PC-9 (cell line): ENCODE measurements at regions not wholly inside any gene's neighbourhood (a gene's known extent, or its start where the extent isn't known, plus 50 kb on each side); places are given as distances from the start of the nearest gene placed in this dataset.

Experiments
- BruUV-seq: library from RNA; stranded (reverse); fragments of 400-500 nt; replicated peaks from 2 replicates; lab custom pipeline; 2021; lab: Mats Ljungman, UMichigan
- CTCF ChIA-PET: fragments of 300-600 bp; sonication (Branson Sonifier 250); formaldehyde crosslinking; loops from one replicate; lab custom pipeline; 2022; ENCODE audit warnings: antibody characterized with exemption; lab: Charles Lee
- POLR2A ChIA-PET: fragments of 300-600 bp; sonication (Branson Sonifier 250); formaldehyde crosslinking; loops from one replicate; lab custom pipeline; 2022; ENCODE audit warnings: antibody characterized with exemption; ENCODE audit not compliant: unreplicated experiment; lab: Charles Lee
- DNase-seq, 2 experiments: peaks; one replicate each; pipeline versions ENCODE4 v3.0.0 to v3.0.0-alpha.2; 2015 to 2022; ENCODE audit warnings: mixed read lengths in 1 of 2
- H2AFZ ChIP-seq: fragments of 200-600 bp; sonication (generic); 2 replicates; pipeline ENCODE4 v1.8.1; 2017; ENCODE audit warnings: antibody characterized with exemption
- H3F3A ChIP-seq: fragments of 200-600 bp; sonication (generic); 2 replicates; pipeline ENCODE4 v1.8.1; 2017; ENCODE audit warnings: antibody characterized with exemption, mild to moderate bottlenecking, low read depth; ENCODE audit not compliant: insufficient read depth
- H3K27ac ChIP-seq: fragments of 200-600 bp; sonication (generic); 2 replicates; pipeline ENCODE4 v1.6.1; 2016; ENCODE audit warnings: mixed run types
- H3K27me3 ChIP-seq: fragments of 200-600 bp; sonication (generic); 2 replicates; pipeline ENCODE4 v1.6.1; 2016; ENCODE audit warnings: low read depth, mixed run types; ENCODE audit not compliant: insufficient read depth
- H3K36me3 ChIP-seq: fragments of 200-600 bp; sonication (generic); 2 replicates; pipeline ENCODE4 v1.6.1; 2016; ENCODE audit warnings: low read depth, mixed run types
- H3K4me1 ChIP-seq: fragments of 200-600 bp; sonication (generic); replicated peaks from 2 replicates; pipeline ENCODE4 v1.6.1; 2016; ENCODE audit warnings: mixed run types; ENCODE audit not compliant: insufficient read depth
- H3K4me2 ChIP-seq: fragments of 200-600 bp; sonication (generic); 2 replicates; pipeline ENCODE4 v1.6.1; 2017; ENCODE audit warnings: mixed run types
- H3K4me3 ChIP-seq: fragments of 200-600 bp; sonication (generic); 2 replicates; pipeline ENCODE4 v1.6.1; 2016; ENCODE audit warnings: mixed run types
- H3K79me2 ChIP-seq: fragments of 200-600 bp; sonication (generic); 2 replicates; pipeline ENCODE4 v1.6.1; 2017; ENCODE audit warnings: low read depth, mixed run types
- H3K9me2 ChIP-seq: fragments of 200-600 bp; sonication (generic); 2 replicates; pipeline ENCODE4 v1.8.1; 2017; ENCODE audit warnings: mild to moderate bottlenecking; ENCODE audit not compliant: insufficient read depth
- H3K9me3 ChIP-seq: fragments of 200-600 bp; sonication (generic); 2 replicates; pipeline ENCODE4 v1.8.1; 2016; ENCODE audit warnings: low read depth; ENCODE audit not compliant: insufficient read depth
- H4K20me1 ChIP-seq: fragments of 200-600 bp; sonication (generic); 2 replicates; pipeline ENCODE4 v1.8.1; 2017; ENCODE audit not compliant: insufficient read depth
- EZH2 ChIP-seq: fragments of 200-600 bp; sonication (generic); IDR thresholded peaks from 2 replicates; pipeline ENCODE4 v1.8.0; 2017; ENCODE audit warnings: antibody characterized with exemption, low read depth
- intact Hi-C: fragments of 100-400 bp; cut with micrococcal nuclease; formaldehyde crosslinking; loops from one replicate; pipeline ENCODE4 v1.10.0; 2022; ENCODE audit not compliant: unreplicated experiment
- TF ChIP-seq, protein P1 (sequence below): fragments of 200-600 bp; sonication (generic); conservative IDR thresholded peaks from 2 replicates; pipeline ENCODE4 v1.6.1; 2017; ENCODE audit warnings: mixed run types, antibody characterized with exemption, mild to moderate bottlenecking, moderate library complexity

DNA sequence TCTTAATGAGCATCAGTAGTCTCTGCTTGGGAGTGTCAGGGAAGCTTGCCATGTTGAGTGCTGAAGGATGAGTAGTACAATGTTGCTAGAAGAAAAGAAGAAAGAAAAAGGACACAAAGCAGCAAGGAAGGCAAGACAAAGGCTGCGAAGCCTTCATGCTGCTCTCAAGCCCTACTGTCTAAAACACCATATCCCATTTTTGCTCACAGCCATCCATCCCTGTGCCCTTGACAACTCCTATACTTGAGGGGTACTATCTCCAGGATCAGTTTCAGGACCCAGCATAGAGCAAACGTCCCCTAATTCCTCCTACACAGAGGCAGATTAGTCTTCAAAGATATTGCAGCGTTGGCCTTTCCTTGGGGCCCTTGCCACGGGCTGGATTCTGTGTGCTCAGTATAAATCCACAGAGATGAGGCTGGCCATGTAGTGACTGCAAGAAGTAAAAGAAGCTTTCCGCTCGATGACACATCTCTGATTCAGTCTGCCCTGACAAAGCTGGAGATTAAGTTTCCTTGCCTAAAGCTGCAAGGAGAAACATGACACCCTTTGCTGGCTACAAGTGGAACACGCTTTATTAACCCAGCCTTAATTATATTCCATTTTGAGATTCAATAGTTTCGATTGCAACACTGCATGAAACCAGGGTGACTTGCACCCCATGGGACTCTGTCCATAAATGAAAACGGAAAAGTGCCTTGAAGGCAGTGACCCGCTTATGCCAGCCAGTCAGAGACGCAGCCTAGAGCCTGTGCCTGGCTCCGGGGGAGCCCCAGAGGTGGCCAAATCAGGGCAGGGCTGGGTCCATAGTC lies 304.6 kb downstream of the ACTL7B start:
- Histone ChIP-seq H3F3A (peaks cover 42% of the 10 kb centered on the region), H3K4me1 (peaks cover 59% of the 10 kb centered on the region), H4K20me1 (no peaks in the 10 kb centered on the region), H3K36me3 (no peaks in the 10 kb centered on the region), H3K9me3 (no peaks in the 10 kb centered on the region), H3K79me2 (no peaks in the 10 kb centered on the region), H3K9me2 (no peaks in the 10 kb centered on the region), H2AFZ (0 out of 2 replicates have a peak overlapping the region, but pooled peaks have one; percentile 36), H3K27me3 (no peaks in the 10 kb centered on the region), H3K4me2 (peak overlapping the region; percentile 62), H3K4me3 (peak overlapping the region; percentile 38; the same call in 1 of the 2 replicates), H3K27ac (peak overlapping the region; percentile 99)
- no peak for TF ChIP-seq EZH2
- TF ChIP-seq, protein P1, sequence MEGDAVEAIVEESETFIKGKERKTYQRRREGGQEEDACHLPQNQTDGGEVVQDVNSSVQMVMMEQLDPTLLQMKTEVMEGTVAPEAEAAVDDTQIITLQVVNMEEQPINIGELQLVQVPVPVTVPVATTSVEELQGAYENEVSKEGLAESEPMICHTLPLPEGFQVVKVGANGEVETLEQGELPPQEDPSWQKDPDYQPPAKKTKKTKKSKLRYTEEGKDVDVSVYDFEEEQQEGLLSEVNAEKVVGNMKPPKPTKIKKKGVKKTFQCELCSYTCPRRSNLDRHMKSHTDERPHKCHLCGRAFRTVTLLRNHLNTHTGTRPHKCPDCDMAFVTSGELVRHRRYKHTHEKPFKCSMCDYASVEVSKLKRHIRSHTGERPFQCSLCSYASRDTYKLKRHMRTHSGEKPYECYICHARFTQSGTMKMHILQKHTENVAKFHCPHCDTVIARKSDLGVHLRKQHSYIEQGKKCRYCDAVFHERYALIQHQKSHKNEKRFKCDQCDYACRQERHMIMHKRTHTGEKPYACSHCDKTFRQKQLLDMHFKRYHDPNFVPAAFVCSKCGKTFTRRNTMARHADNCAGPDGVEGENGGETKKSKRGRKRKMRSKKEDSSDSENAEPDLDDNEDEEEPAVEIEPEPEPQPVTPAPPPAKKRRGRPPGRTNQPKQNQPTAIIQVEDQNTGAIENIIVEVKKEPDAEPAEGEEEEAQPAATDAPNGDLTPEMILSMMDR = no peak
- BruUV-seq = TSS peak; percentile 87
- intact Hi-C loops = loop anchor here (2.0 to 5.0 kb wide), 5 partner anchors 72 to 1064 kb away; partner anchors contain the start of gene KLF4
- ChIA-PET POLR2A (interaction anchor here (0.5 to 1.0 kb wide), 6 partner anchors 8 to 1112 kb away, joined by 3 to 7 read pairs (median 4); no protein-coding TSS in a partner anchor), CTCF (interaction anchor here (1.0 kb wide), 1 partner anchor 135 kb away, joined by 3 read pairs; no protein-coding TSS in a partner anchor)
- DNase-seq = peak; percentile 75 to 99

DNA sequence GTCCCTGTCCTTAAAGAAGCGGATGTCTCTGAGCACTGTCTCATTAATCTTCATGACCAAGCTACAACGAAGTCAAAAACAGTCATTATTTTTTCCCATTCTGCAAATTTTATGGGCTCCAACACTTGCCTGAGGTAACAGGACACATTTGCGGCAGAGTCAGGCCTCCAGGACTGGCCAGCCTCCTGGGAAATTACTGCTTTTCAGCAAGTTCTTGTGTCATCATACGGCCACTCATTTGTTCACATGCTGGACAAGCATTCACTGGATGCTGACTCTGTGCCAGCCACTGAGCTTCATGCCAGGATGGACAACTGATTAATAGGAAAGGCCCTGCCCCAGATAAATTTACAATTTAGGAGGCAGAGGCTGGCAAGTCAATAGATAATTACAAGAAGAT lies 305.7 kb downstream of the ACTL7B start:
- peaks cover 42% of the 10 kb centered on the region for H3F3A ChIP-seq
- intact Hi-C loops = loop anchor here (2.0 to 5.0 kb wide), 5 partner anchors 71 to 1063 kb away; partner anchors contain the start of gene KLF4
- H3K4me2 ChIP-seq = no peak overlapping the region; the same call in 1 of the 2 replicates
- H3K9me3 ChIP-seq = no peaks in the 10 kb centered on the region
- no peak overlapping the region for H3K4me3 ChIP-seq
- peak overlapping the region; percentile 99 for H3K27ac ChIP-seq
- DNase-seq = no peak
- no peaks in the 10 kb centered on the region for H3K36me3 ChIP-seq
- TF ChIP-seq, protein P1 = no peak
- TF ChIP-seq EZH2 = no peak
- POLR2A ChIA-PET = no interaction called here
- H2AFZ ChIP-seq = no peak overlapping the region
- no peaks in the 10 kb centered on the region for H3K9me2 ChIP-seq
- peaks cover 59% of the 10 kb centered on the region for H3K4me1 ChIP-seq
- BruUV-seq = no TSS peak
- H3K79me2 ChIP-seq = no peaks in the 10 kb centered on the region
- H4K20me1 ChIP-seq = no peaks in the 10 kb centered on the region
- H3K27me3 ChIP-seq = no peaks in the 10 kb centered on the region
- CTCF ChIA-PET = no interaction called here

DNA sequence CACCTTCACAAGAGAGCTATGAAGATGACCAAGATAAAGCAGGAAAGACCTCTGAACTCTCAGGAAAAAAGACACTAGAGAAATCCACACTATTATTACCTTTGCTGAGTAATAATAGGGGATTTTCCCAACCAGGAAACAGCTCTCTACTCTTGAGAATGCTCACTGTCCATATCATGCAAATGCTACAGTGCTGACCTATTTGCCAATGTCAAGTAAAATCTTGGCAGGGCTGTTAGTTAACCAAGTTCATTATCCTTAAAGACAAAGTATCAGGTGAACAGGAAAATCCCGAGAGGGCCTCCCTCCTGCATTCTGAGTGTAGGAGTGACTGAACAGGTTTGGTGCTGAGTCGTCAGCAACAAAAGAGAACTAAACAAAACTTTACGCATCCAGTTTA lies 306.6 kb downstream of the ACTL7B start:
- ChIA-PET POLR2A (interaction anchor here (0.7 to 1.1 kb wide), 2 partner anchors 140 to 276 kb away, joined by 4 to 8 read pairs; no protein-coding TSS in a partner anchor), CTCF (interaction anchor here (0.6 kb wide), 1 partner anchor 13 kb away, joined by 5 read pairs; no protein-coding TSS in a partner anchor)
- Histone ChIP-seq H3F3A (peaks cover 42% of the 10 kb centered on the region), H2AFZ (no peak overlapping the region), H3K27me3 (no peaks in the 10 kb centered on the region), H3K9me2 (no peaks in the 10 kb centered on the region), H3K36me3 (no peaks in the 10 kb centered on the region), H3K4me2 (peak overlapping the region; percentile 18), H3K27ac (peak overlapping the region; percentile 99), H3K79me2 (no peaks in the 10 kb centered on the region), H4K20me1 (no peaks in the 10 kb centered on the region), H3K4me3 (no peak overlapping the region), H3K9me3 (no peaks in the 10 kb centered on the region), H3K4me1 (peaks cover 61% of the 10 kb centered on the region)
- peak; percentile 67 to 96 for DNase-seq
- BruUV-seq = no TSS peak
- intact Hi-C loops = no loop called here
- TF ChIP-seq EZH2 = no peak
- TF ChIP-seq, protein P1 = no peak
